ENCODE measurements at regions not wholly inside any gene's neighbourhood (a gene's known extent, or its start where the extent isn't known, plus 50 kb on each side); places are given as distances from the start of the nearest gene placed in this dataset.

DNA sequence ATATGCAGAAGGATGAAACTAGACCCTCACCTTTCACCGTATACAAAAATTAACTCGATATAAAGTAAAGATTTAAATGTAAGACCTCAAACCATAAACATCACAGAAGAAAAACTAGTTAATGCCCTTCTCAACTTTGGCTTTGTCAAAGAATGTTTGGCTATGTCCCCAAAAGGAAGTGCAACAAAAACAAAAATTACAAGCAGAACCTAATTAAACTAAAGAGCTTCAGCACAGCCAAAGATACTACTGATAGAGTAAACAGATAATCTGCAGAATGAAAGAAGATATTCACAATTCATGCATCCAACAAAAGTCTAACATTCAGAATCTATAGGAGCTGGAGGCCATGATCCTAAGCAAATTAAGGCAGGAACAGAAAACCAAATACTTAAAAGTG is 824.6 kb upstream of the NEGR1 start:
- no peak for TF ChIP-seq EZH2 (IDR thresholded peaks at IDR 0.05; ENCODE audit: insufficient read depth, poor library complexity, severe bottlenecking)
- no peak for TF ChIP-seq EZH2phosphoT487 (IDR thresholded peaks at IDR 0.05; ENCODE audit: insufficient read depth, low read depth)
